ENCODE measurements at regions not wholly inside any gene's neighbourhood (a gene's known extent, or its start where the extent isn't known, plus 50 kb on each side); places are given as distances from the start of the nearest gene placed in this dataset.

- H3K4me1 ChIP-seq = no peaks in the 10 kb centered on the region
- H3K4me3 ChIP-seq = no peak overlapping the region
- no peak for DNase-seq (ENCODE audit: extremely low spot score in 2 of 2)
- intact Hi-C loops (cut with DNase I) = no loop called here
- no peaks in the 10 kb centered on the region for H3K9me3 ChIP-seq
- H3K36me3 ChIP-seq = no peaks in the 10 kb centered on the region
- H3K27me3 ChIP-seq = no peaks in the 10 kb centered on the region
- no peak overlapping the region for H3K27ac ChIP-seq
- no peak for TF ChIP-seq POLR2A (IDR thresholded peaks at IDR 0.05)
Observed at GRCh38 chr11:106275151-106275550, 197.7 kb downstream of the AASDHPPT start.

GRCh38 chr11:106276126-106276525, 198.7 kb downstream of the AASDHPPT start:
- Histone ChIP-seq H3K4me3 (no peak overlapping the region), H3K27ac (no peak overlapping the region), H3K9me3 (no peaks in the 10 kb centered on the region), H3K36me3 (no peaks in the 10 kb centered on the region), H3K4me1 (no peaks in the 10 kb centered on the region), H3K27me3 (no peaks in the 10 kb centered on the region)
- TF ChIP-seq POLR2AphosphoS5 (IDR thresholded peaks at IDR 0.05; ENCODE audit: insufficient read depth in 1 of 2, low read depth in 1 of 2) (no peak), POLR2A (IDR thresholded peaks at IDR 0.05) (no peak), CTCF (IDR thresholded peaks at IDR 0.05) (no peak)
- intact Hi-C loops (cut with DNase I) = no loop called here
- DNase-seq (ENCODE audit: extremely low spot score in 2 of 2) = no peak

GRCh38 chr11:106276859-106277436, 199.5 kb downstream of the AASDHPPT start:
- no peak for DNase-seq (ENCODE audit: extremely low spot score in 2 of 2)
- H3K36me3 ChIP-seq = no peaks in the 10 kb centered on the region
- no peaks in the 10 kb centered on the region for H3K27me3 ChIP-seq
- TF ChIP-seq POLR2A (IDR thresholded peaks at IDR 0.05) = no peak
- no peak for TF ChIP-seq POLR2AphosphoS5 (IDR thresholded peaks at IDR 0.05; ENCODE audit: insufficient read depth in 1 of 2, low read depth in 1 of 2)
- no peak for TF ChIP-seq CTCF (IDR thresholded peaks at IDR 0.05)
- no peaks in the 10 kb centered on the region for H3K9me3 ChIP-seq
- H3K4me1 ChIP-seq = no peaks in the 10 kb centered on the region
- no peak overlapping the region for H3K4me3 ChIP-seq
- no peak overlapping the region for H3K27ac ChIP-seq
- intact Hi-C loops (cut with DNase I) = no loop called here

GRCh38 chr11:106277484-106277883, 200.0 kb downstream of the AASDHPPT start:
- Histone ChIP-seq H3K4me3 (no peak overlapping the region), H3K9me3 (no peaks in the 10 kb centered on the region), H3K36me3 (no peaks in the 10 kb centered on the region), H3K4me1 (no peaks in the 10 kb centered on the region), H3K27ac (no peak overlapping the region), H3K27me3 (no peaks in the 10 kb centered on the region)
- no peak for DNase-seq (ENCODE audit: extremely low spot score in 2 of 2)
- TF ChIP-seq POLR2AphosphoS5 (IDR thresholded peaks at IDR 0.05; ENCODE audit: insufficient read depth in 1 of 2, low read depth in 1 of 2) = no peak
- TF ChIP-seq POLR2A (IDR thresholded peaks at IDR 0.05) = no peak
- TF ChIP-seq CTCF (IDR thresholded peaks at IDR 0.05) = no peak
- intact Hi-C loops (cut with DNase I) = no loop called here

- no peak for DNase-seq (ENCODE audit: extremely low spot score in 2 of 2)
- intact Hi-C loops (cut with DNase I) = no loop called here
- Histone ChIP-seq H3K36me3 (no peaks in the 10 kb centered on the region), H3K27ac (no peak overlapping the region), H3K27me3 (no peaks in the 10 kb centered on the region), H3K4me1 (no peaks in the 10 kb centered on the region), H3K4me3 (no peak overlapping the region), H3K9me3 (no peaks in the 10 kb centered on the region)
- no peak for TF ChIP-seq CTCF (IDR thresholded peaks at IDR 0.05)
- no peak for TF ChIP-seq POLR2AphosphoS5 (IDR thresholded peaks at IDR 0.05; ENCODE audit: insufficient read depth in 1 of 2, low read depth in 1 of 2)
- TF ChIP-seq POLR2A (IDR thresholded peaks at IDR 0.05) = no peak
Observed at GRCh38 chr11:106278391-106278790, 200.9 kb downstream of the AASDHPPT start.

Data from vagina (tissue), 2 donors.